ENCODE measurements at regions not wholly inside any gene's neighbourhood (a gene's known extent, or its start where the extent isn't known, plus 50 kb on each side); places are given as distances from the start of the nearest gene placed in this dataset.

GRCh38 chr20:24792641-24793495 is 156.2 kb upstream of the CST7 start:
- Histone ChIP-seq H2BK20ac (ENCODE audit: low read depth, low read length) (no peak overlapping the region), H3K4me2 (ENCODE audit: low read depth, low read length) (no peak overlapping the region), H2BK120ac (ENCODE audit: low read depth, low read length) (no peak overlapping the region), H3K4me3 (ENCODE audit: insufficient read depth, low read depth, low read length) (no peak overlapping the region), H3K4me1 (ENCODE audit: control insufficient read depth, insufficient read depth, low read length) (no peaks in the 10 kb centered on the region), H4K5ac (ENCODE audit: low read depth, low read length) (no peak overlapping the region), H2AFZ (replicated peaks; ENCODE audit: low read length, poor library complexity) (peak overlapping the region; percentile 43), H3K36me3 (ENCODE audit: control insufficient read depth, insufficient read depth, low read length) (no peaks in the 10 kb centered on the region), H4K8ac (ENCODE audit: low read depth in 2 of 2, low read length in 2 of 2) (no peak overlapping the region), H3K14ac (replicated peaks; ENCODE audit: low read depth, low read length) (no peak overlapping the region), H2AK5ac (ENCODE audit: low read depth, low read length) (no peak overlapping the region), H2BK15ac (ENCODE audit: low read depth, low read length) (no peak overlapping the region), H3K9ac (ENCODE audit: low read depth, low read length) (no peak overlapping the region), H2BK5ac (ENCODE audit: low read depth, low read length, poor library complexity, severe bottlenecking) (no peak overlapping the region), H2AK9ac (replicated peaks; ENCODE audit: low read depth, low read length, poor library complexity) (peak overlapping the region; percentile 25), H3K27me3 (ENCODE audit: control insufficient read depth, insufficient read depth, low read length) (peaks cover 9% of the 10 kb centered on the region), H3K9me3 (ENCODE audit: control insufficient read depth, insufficient read depth, low read length) (no peaks in the 10 kb centered on the region), H4K91ac (ENCODE audit: insufficient read depth, low read depth, low read length) (no peak overlapping the region), H3K9me1 (ENCODE audit: insufficient read depth, low read length) (no peaks in the 10 kb centered on the region), H3K56ac (ENCODE audit: extremely low read depth, insufficient read depth, low read length) (no peak overlapping the region), H4K20me1 (ENCODE audit: insufficient read depth, low read length) (no peaks in the 10 kb centered on the region), H3K79me1 (ENCODE audit: low read depth in 1 of 2, low read length in 2 of 2) (no peaks in the 10 kb centered on the region), H3K18ac (ENCODE audit: low read depth, low read length) (no peak overlapping the region), H3K4ac (ENCODE audit: low read depth, low read length) (no peak overlapping the region), H3K23ac (ENCODE audit: low read depth, low read length) (no peak overlapping the region), H3K27ac (ENCODE audit: insufficient read depth, low read length) (no peak overlapping the region)
- BruUV-seq (replicated peaks) = no TSS peak
- ChIA-PET CTCF (no interaction called here), POLR2A (ENCODE audit: unreplicated experiment) (no interaction called here)
- DNase-seq (no peak), ATAC-seq (ENCODE audit: low read depth) (no peak)
- intact Hi-C loops (cut with micrococcal nuclease) = no loop called here
- WGBS, 2 experiments (ENCODE audit: extremely low coverage in 2 of 2, insufficient read length in 1 of 2) = 76% methylated on average over 12 of the region's 24 CpGs; no CpG with 5 or more reads in 1 of the 2 experiments
- in situ Hi-C loops (cut with MboI; ENCODE audit: low sequenced_read_pairs) = loop anchor here (10.0 kb wide), 1 partner anchor 638 kb away; no protein-coding TSS in a partner anchor
- dilution Hi-C loops (cut with HindIII; ENCODE audit: low sequenced_read_pairs, unreplicated experiment) = no loop called here
- TF ChIP-seq SMC3 (IDR thresholded peaks at IDR 0.05; ENCODE audit: low read depth, low read length) (no peak), POLR2A (IDR thresholded peaks at IDR 0.05; ENCODE audit: low read depth, low read length) (no peak), BHLHE40 (IDR thresholded peaks at IDR 0.05; ENCODE audit: low read depth, low read length) (no peak), ELK1 (IDR thresholded peaks at IDR 0.05; ENCODE audit: borderline replicate concordance, low read depth, low read length) (no peak), NFE2L2 (IDR thresholded peaks at IDR 0.05; ENCODE audit: low read depth, low read length) (no peak), USF2 (IDR thresholded peaks at IDR 0.05; ENCODE audit: low read depth, low read length) (no peak), RCOR1 (IDR thresholded peaks at IDR 0.05; ENCODE audit: insufficient replicate concordance, low read length) (no peak), MAZ (IDR thresholded peaks at IDR 0.05; ENCODE audit: borderline replicate concordance, low read depth, low read length) (no peak), RFX5 (IDR thresholded peaks at IDR 0.05; ENCODE audit: low read depth, low read length) (no peak), FOS (IDR thresholded peaks at IDR 0.05; ENCODE audit: low read depth, low read length) (no peak), CEBPB (IDR thresholded peaks at IDR 0.05; ENCODE audit: low read depth, low read length) (no peak), CTCF (conservative IDR thresholded peaks at IDR 0.05; ENCODE audit: low read depth, low read length) (no peak), RAD21 (IDR thresholded peaks at IDR 0.05; ENCODE audit: low read length) (no peak), MXI1 (IDR thresholded peaks at IDR 0.05; ENCODE audit: borderline replicate concordance, low read depth, low read length) (no peak), CHD1 (IDR thresholded peaks at IDR 0.05; ENCODE audit: low read depth, low read length) (no peak), MAFK (IDR thresholded peaks at IDR 0.05; ENCODE audit: low read depth, low read length) (no peak)
